ENCODE measurements at regions not wholly inside any gene's neighbourhood (a gene's known extent, or its start where the extent isn't known, plus 50 kb on each side); places are given as distances from the start of the nearest gene placed in this dataset.

DNA sequence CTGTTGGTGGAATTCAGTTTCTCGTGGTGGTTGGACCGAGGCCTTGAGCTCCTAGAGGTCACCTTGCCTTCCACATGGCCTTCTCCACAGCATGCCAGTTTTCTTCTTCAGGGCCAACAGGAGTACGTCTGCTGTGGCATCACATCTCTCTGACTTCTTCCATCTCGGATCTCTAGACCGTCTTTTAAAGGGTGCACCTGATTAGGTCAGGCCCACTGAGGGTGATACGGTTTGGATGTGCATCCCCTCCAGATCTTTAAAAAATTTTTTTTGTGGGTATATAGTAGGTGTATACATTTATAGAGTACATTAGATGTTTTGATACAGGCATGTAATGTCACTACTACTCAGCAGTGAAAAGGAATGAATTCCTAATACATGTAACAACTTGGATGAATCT lies 58.3 kb upstream of the BRD7 start:
- H3K4me3 ChIP-seq (ENCODE audit: low read length), result no peak overlapping the region
- H3K27me3 ChIP-seq (ENCODE audit: low read length), result no peaks in the 10 kb centered on the region
- H3K4me1 ChIP-seq (ENCODE audit: insufficient read depth, low read length), result no peaks in the 10 kb centered on the region
- no peak overlapping the region for H2AFZ ChIP-seq (ENCODE audit: low read length)
- no peaks in the 10 kb centered on the region for H3K36me3 ChIP-seq (ENCODE audit: low read depth, low read length)
- POLR2A ChIA-PET (ENCODE audit: unreplicated experiment), result no interaction called here
- H4K20me1 ChIP-seq (ENCODE audit: low read length), result no peaks in the 10 kb centered on the region
- no peak for DNase-seq
- TF ChIP-seq EZH2phosphoT487 (IDR thresholded peaks at IDR 0.05; ENCODE audit: borderline replicate concordance, low read length), result no peak
- no peak for TF ChIP-seq EZH2 (IDR thresholded peaks at IDR 0.05; ENCODE audit: low read length, unreplicated experiment)
- TF ChIP-seq, protein P1, sequence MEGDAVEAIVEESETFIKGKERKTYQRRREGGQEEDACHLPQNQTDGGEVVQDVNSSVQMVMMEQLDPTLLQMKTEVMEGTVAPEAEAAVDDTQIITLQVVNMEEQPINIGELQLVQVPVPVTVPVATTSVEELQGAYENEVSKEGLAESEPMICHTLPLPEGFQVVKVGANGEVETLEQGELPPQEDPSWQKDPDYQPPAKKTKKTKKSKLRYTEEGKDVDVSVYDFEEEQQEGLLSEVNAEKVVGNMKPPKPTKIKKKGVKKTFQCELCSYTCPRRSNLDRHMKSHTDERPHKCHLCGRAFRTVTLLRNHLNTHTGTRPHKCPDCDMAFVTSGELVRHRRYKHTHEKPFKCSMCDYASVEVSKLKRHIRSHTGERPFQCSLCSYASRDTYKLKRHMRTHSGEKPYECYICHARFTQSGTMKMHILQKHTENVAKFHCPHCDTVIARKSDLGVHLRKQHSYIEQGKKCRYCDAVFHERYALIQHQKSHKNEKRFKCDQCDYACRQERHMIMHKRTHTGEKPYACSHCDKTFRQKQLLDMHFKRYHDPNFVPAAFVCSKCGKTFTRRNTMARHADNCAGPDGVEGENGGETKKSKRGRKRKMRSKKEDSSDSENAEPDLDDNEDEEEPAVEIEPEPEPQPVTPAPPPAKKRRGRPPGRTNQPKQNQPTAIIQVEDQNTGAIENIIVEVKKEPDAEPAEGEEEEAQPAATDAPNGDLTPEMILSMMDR (conservative IDR thresholded peaks at IDR 0.05; ENCODE audit: low read depth, low read length), result no peak
- H3K9me2 ChIP-seq (replicated peaks; ENCODE audit: low read length), result no peaks in the 10 kb centered on the region
- H3K27ac ChIP-seq (ENCODE audit: low read length), result no peak overlapping the region
- no peak for ATAC-seq
- no peaks in the 10 kb centered on the region for H3K79me2 ChIP-seq (ENCODE audit: low read length)
- no peak overlapping the region for H3K9ac ChIP-seq (ENCODE audit: low read length)
- intact Hi-C loops (cut with micrococcal nuclease), result no loop called here
- BruUV-seq (replicated peaks), result no TSS peak
- no peak overlapping the region for H3K4me2 ChIP-seq (ENCODE audit: low read length)
- CTCF ChIA-PET, result no interaction called here
- no peaks in the 10 kb centered on the region for H3K9me3 ChIP-seq (ENCODE audit: low read length)
- no peaks in the 10 kb centered on the region for H3F3A ChIP-seq (ENCODE audit: low read length, unreplicated experiment)

DNA sequence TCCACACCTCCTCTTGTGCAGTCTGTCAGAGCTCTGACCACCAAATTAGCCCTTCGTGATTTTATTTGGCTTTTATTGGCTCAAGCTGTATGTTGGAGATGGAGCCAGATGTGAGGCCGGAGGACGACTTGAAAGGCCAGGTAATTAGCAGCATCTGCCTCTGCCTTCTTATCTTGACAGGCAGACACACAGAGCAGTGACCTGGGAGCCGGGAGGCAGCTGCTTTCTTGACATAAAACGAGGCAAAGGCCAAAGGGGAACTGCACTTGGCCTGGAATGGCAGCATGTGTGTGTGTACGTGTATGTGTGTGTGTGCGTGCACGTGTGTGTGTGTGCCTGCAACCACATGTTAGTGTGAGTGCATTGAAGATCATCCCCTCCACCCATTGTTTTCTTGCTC lies 56.9 kb upstream of the BRD7 start:
- Histone ChIP-seq H3K4me3 (ENCODE audit: low read length) (no peak overlapping the region), H3F3A (ENCODE audit: low read length, unreplicated experiment) (no peaks in the 10 kb centered on the region), H3K27ac (ENCODE audit: low read length) (no peak overlapping the region), H3K36me3 (ENCODE audit: low read depth, low read length) (no peaks in the 10 kb centered on the region), H3K9me3 (ENCODE audit: low read length) (no peaks in the 10 kb centered on the region), H3K4me2 (ENCODE audit: low read length) (no peak overlapping the region), H4K20me1 (ENCODE audit: low read length) (no peaks in the 10 kb centered on the region), H3K27me3 (ENCODE audit: low read length) (no peaks in the 10 kb centered on the region), H3K9me2 (replicated peaks; ENCODE audit: low read length) (no peaks in the 10 kb centered on the region), H3K79me2 (ENCODE audit: low read length) (no peaks in the 10 kb centered on the region), H2AFZ (ENCODE audit: low read length) (no peak overlapping the region), H3K9ac (ENCODE audit: low read length) (no peak overlapping the region), H3K4me1 (ENCODE audit: insufficient read depth, low read length) (no peaks in the 10 kb centered on the region)
- ChIA-PET POLR2A (ENCODE audit: unreplicated experiment) (no interaction called here), CTCF (no interaction called here)
- ATAC-seq (no peak), DNase-seq (no peak)
- BruUV-seq (replicated peaks), result no TSS peak
- TF ChIP-seq EZH2phosphoT487 (IDR thresholded peaks at IDR 0.05; ENCODE audit: borderline replicate concordance, low read length) (no peak), EZH2 (IDR thresholded peaks at IDR 0.05; ENCODE audit: low read length, unreplicated experiment) (no peak)
- TF ChIP-seq, protein P1 (conservative IDR thresholded peaks at IDR 0.05; ENCODE audit: low read depth, low read length), result no peak
- intact Hi-C loops (cut with micrococcal nuclease), result no loop called here

DNA sequence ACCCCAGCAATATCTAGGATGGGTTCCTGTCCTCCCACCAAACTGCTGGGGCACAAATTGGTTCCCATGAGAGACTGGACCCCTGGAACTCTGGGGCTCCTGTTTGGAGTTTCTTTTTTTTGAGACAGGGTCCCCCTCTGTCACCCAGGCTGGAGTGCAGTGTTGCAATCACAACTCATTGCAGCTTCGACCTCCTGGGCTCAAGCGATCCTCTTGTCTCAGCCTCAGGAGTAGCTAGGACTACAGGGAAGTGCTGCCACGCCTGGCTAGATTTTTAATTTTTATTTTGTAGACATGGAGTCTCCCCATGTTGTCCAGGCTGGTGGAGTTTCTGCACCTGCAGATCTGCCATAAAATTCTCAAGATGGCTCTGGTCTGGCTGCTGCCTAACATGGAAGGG lies 56.3 kb upstream of the BRD7 start:
- no peaks in the 10 kb centered on the region for H3K4me1 ChIP-seq (ENCODE audit: insufficient read depth, low read length)
- no peaks in the 10 kb centered on the region for H3K36me3 ChIP-seq (ENCODE audit: low read depth, low read length)
- no peaks in the 10 kb centered on the region for H3K79me2 ChIP-seq (ENCODE audit: low read length)
- no peaks in the 10 kb centered on the region for H4K20me1 ChIP-seq (ENCODE audit: low read length)
- no peak overlapping the region for H3K9ac ChIP-seq (ENCODE audit: low read length)
- TF ChIP-seq EZH2phosphoT487 (IDR thresholded peaks at IDR 0.05; ENCODE audit: borderline replicate concordance, low read length) (no peak), EZH2 (IDR thresholded peaks at IDR 0.05; ENCODE audit: low read length, unreplicated experiment) (no peak)
- TF ChIP-seq, protein P1 (conservative IDR thresholded peaks at IDR 0.05; ENCODE audit: low read depth, low read length), result no peak
- H3K4me3 ChIP-seq (ENCODE audit: low read length), result no peak overlapping the region
- ATAC-seq (no peak), DNase-seq (no peak)
- H3K9me2 ChIP-seq (replicated peaks; ENCODE audit: low read length), result no peaks in the 10 kb centered on the region
- CTCF ChIA-PET, result no interaction called here
- H3K27ac ChIP-seq (ENCODE audit: low read length), result no peak overlapping the region
- H2AFZ ChIP-seq (ENCODE audit: low read length), result no peak overlapping the region
- H3F3A ChIP-seq (ENCODE audit: low read length, unreplicated experiment), result no peaks in the 10 kb centered on the region
- POLR2A ChIA-PET (ENCODE audit: unreplicated experiment), result no interaction called here
- intact Hi-C loops (cut with micrococcal nuclease), result no loop called here
- no peak overlapping the region for H3K4me2 ChIP-seq (ENCODE audit: low read length)
- no peaks in the 10 kb centered on the region for H3K27me3 ChIP-seq (ENCODE audit: low read length)
- BruUV-seq (replicated peaks), result no TSS peak
- H3K9me3 ChIP-seq (ENCODE audit: low read length), result no peaks in the 10 kb centered on the region
